ENCODE measurements at regions not wholly inside any gene's neighbourhood (a gene's known extent, or its start where the extent isn't known, plus 50 kb on each side); places are given as distances from the start of the nearest gene placed in this dataset.

- TF ChIP-seq SMAD3 (CRISPR knock-in tag; IDR thresholded peaks at IDR 0.05; ENCODE audit: borderline replicate concordance) (no peak), ZNF671 (CRISPR knock-in tag; IDR thresholded peaks at IDR 0.05) (no peak), GABPB1 (CRISPR knock-in tag; IDR thresholded peaks at IDR 0.05) (no peak), AFF4 (CRISPR knock-in tag; IDR thresholded peaks at IDR 0.05; ENCODE audit: borderline replicate concordance) (no peak), CREM (CRISPR knock-in tag; IDR thresholded peaks at IDR 0.05) (no peak), FOXP1 (CRISPR knock-in tag; IDR thresholded peaks at IDR 0.05; ENCODE audit: borderline replicate concordance) (no peak), SMAD4 (CRISPR knock-in tag; IDR thresholded peaks at IDR 0.05) (no peak), TEAD1 (CRISPR knock-in tag; IDR thresholded peaks at IDR 0.05) (no peak), ATF1 (CRISPR knock-in tag; IDR thresholded peaks at IDR 0.05) (no peak), NR3C1 (CRISPR knock-in tag; conservative IDR thresholded peaks at IDR 0.05; ENCODE audit: low read depth) (no peak), ZNF281 (CRISPR knock-in tag; IDR thresholded peaks at IDR 0.05) (no peak), E2F1 (CRISPR knock-in tag; IDR thresholded peaks at IDR 0.05) (no peak), KAT7 (CRISPR knock-in tag; IDR thresholded peaks at IDR 0.05; ENCODE audit: borderline replicate concordance) (no peak), RORB (CRISPR knock-in tag; IDR thresholded peaks at IDR 0.05) (no peak), ATF2 (CRISPR knock-in tag; IDR thresholded peaks at IDR 0.05; ENCODE audit: borderline replicate concordance, low read depth) (no peak), NFATC4 (CRISPR knock-in tag; IDR thresholded peaks at IDR 0.05) (no peak)
- Mint-ChIP-seq H3K4me1 (no peaks in the 10 kb centered on the region), H3K27me3 (ENCODE audit: low read depth) (no peaks in the 10 kb centered on the region), H3K27ac (no peak overlapping the region), H3K9me3 (peaks cover 24% of the 10 kb centered on the region), H3K4me3 (no peak overlapping the region), H3K36me3 (no peaks in the 10 kb centered on the region; the same call in 1 of the 2 replicates)
- ATAC-seq (no peak), DNase-seq (ENCODE audit: low spot score) (no peak)
- ChIA-PET CTCF (no interaction called here), POLR2A (no interaction called here)
Observed at GRCh38 chr4:12712648-12713339, 771.3 kb downstream of the RAB28 start.
